H9 (cell line): ENCODE measurements at regions not wholly inside any gene's neighbourhood (a gene's known extent, or its start where the extent isn't known, plus 50 kb on each side); places are given as distances from the start of the nearest gene placed in this dataset.

Source experiments
- DNase-seq: peaks from one replicate; pipeline ENCODE4 v3.0.0-alpha.2; 2017
- H2AFZ ChIP-seq: one replicate; pipeline ENCODE4 v1.6.1; 2013; ENCODE audit warnings: mild to moderate bottlenecking, low read length, control low read depth, moderate library complexity
- H2AK5ac ChIP-seq: 2 replicates; pipeline ENCODE4 v1.6.1; 2013; ENCODE audit warnings: low read length, control low read depth, mixed read lengths; ENCODE audit not compliant: insufficient read length
- H2BK120ac ChIP-seq: one replicate; pipeline ENCODE4 v1.6.1; 2013; ENCODE audit warnings: low read depth, mild to moderate bottlenecking, low read length, control low read depth, inconsistent platforms; ENCODE audit not compliant: poor library complexity, severe bottlenecking
- H2BK12ac ChIP-seq: 2 replicates; pipeline ENCODE4 v1.6.1; 2013; ENCODE audit warnings: low read length, control low read depth, mixed read lengths, low read depth; ENCODE audit not compliant: insufficient read length
- H2BK15ac ChIP-seq: 2 replicates; pipeline ENCODE4 v1.6.1; 2013; ENCODE audit warnings: low read depth, low read length, control low read depth
- H2BK20ac ChIP-seq: one replicate; pipeline ENCODE4 v1.6.1; 2013; ENCODE audit warnings: low read depth, mild to moderate bottlenecking, low read length, control low read depth, inconsistent platforms; ENCODE audit not compliant: poor library complexity, severe bottlenecking
- H2BK5ac ChIP-seq: 2 replicates; pipeline ENCODE4 v1.6.1; 2013; ENCODE audit warnings: low read length, control low read depth, mixed read lengths; ENCODE audit not compliant: insufficient read length
- H3K14ac ChIP-seq: 2 replicates; pipeline ENCODE4 v1.6.1; 2013; ENCODE audit warnings: low read length, control low read depth; ENCODE audit not compliant: insufficient read depth
- H3K18ac ChIP-seq: 2 replicates; pipeline ENCODE4 v1.6.1; 2013; ENCODE audit warnings: low read depth, mild to moderate bottlenecking, mixed read lengths, low read length, control low read depth; ENCODE audit not compliant: insufficient read length
- H3K23ac ChIP-seq: 2 replicates; pipeline ENCODE4 v1.6.1; 2013; ENCODE audit warnings: low read length, control low read depth, mixed read lengths, low read depth; ENCODE audit not compliant: insufficient read length
- H3K23me2 ChIP-seq: 2 replicates; pipeline ENCODE4 v1.6.1; 2013; ENCODE audit warnings: low read depth, mild to moderate bottlenecking, mixed read lengths, low read length, control low read depth; ENCODE audit not compliant: insufficient read length, poor library complexity, severe bottlenecking
- H3K27ac ChIP-seq: 2 replicates; pipeline ENCODE4 v1.5.1; 2013; ENCODE audit warnings: low read length, control low read depth, mixed read lengths, low read depth; ENCODE audit not compliant: insufficient read length
- H3K27me3 ChIP-seq: 2 replicates; pipeline ENCODE4 v1.6.1; 2013; ENCODE audit warnings: low read length, control low read depth, inconsistent platforms; ENCODE audit not compliant: insufficient read depth
- H3K4ac ChIP-seq: 2 replicates; pipeline ENCODE4 v1.6.1; 2013; ENCODE audit warnings: low read depth, mild to moderate bottlenecking, control low read depth, inconsistent platforms, low read length, moderate library complexity
- H3K4me1 ChIP-seq: 2 replicates; pipeline ENCODE4 v1.6.1; 2013; ENCODE audit warnings: low read length, control low read depth, inconsistent platforms; ENCODE audit not compliant: insufficient read depth
- H3K4me2 ChIP-seq: 2 replicates; pipeline ENCODE4 v1.6.1; 2013; ENCODE audit warnings: low read length, control low read depth, mixed read lengths; ENCODE audit not compliant: insufficient read length, insufficient read depth
- H3K56ac ChIP-seq: 2 replicates; pipeline ENCODE4 v1.6.1; 2013; ENCODE audit warnings: low read depth, mild to moderate bottlenecking, mixed read lengths, low read length, control low read depth; ENCODE audit not compliant: insufficient read length
- H3K79me1 ChIP-seq: 2 replicates; pipeline ENCODE4 v1.6.1; 2013; ENCODE audit warnings: low read depth, mild to moderate bottlenecking, moderate library complexity, low read length, control low read depth, inconsistent platforms; ENCODE audit not compliant: insufficient read depth, poor library complexity, severe bottlenecking
- H3K79me2 ChIP-seq: 2 replicates; pipeline ENCODE4 v1.6.1; 2013; ENCODE audit warnings: low read length, control low read depth, inconsistent platforms; ENCODE audit not compliant: insufficient read depth
- H3K9ac ChIP-seq: 2 replicates; pipeline ENCODE4 v1.6.1; 2013; ENCODE audit warnings: low read length, control low read depth, mixed read lengths; ENCODE audit not compliant: insufficient read length; ENCODE audit errors: extremely low read depth
- H3K9me3 ChIP-seq: one replicate; pipeline ENCODE4 v1.6.1; 2013; ENCODE audit warnings: low read depth, low read length, inconsistent platforms; ENCODE audit not compliant: control insufficient read depth
- H3T11ph ChIP-seq: one replicate; pipeline ENCODE4 v1.6.1; 2013; ENCODE audit warnings: mild to moderate bottlenecking, low read length, control low read depth, inconsistent platforms
- H4K20me1 ChIP-seq: one replicate; pipeline ENCODE4 v1.6.1; 2013; ENCODE audit not compliant: control insufficient read depth, insufficient read length, insufficient read depth
- H4K5ac ChIP-seq: 2 replicates; pipeline ENCODE4 v1.6.1; 2013; ENCODE audit warnings: low read depth, mild to moderate bottlenecking, mixed read lengths, low read length, control low read depth; ENCODE audit not compliant: insufficient read length
- H4K8ac ChIP-seq: replicated peaks from 2 replicates; pipeline ENCODE4 v1.6.1; 2013; ENCODE audit warnings: low read length, control low read depth, mixed read lengths, low read depth; ENCODE audit not compliant: insufficient read length
- H4K91ac ChIP-seq: 2 replicates; pipeline ENCODE4 v1.6.1; 2013; ENCODE audit warnings: low read depth, mild to moderate bottlenecking, moderate library complexity, mixed read lengths, low read length, control low read depth; ENCODE audit not compliant: insufficient read length
- H3K27ac Mint-ChIP-seq, 3 experiments: 2 replicates in 2 of 3; 3 replicates in 1 of 3; pipeline ENCODE4 v1.8.0; 2020 to 2021; ENCODE audit warnings: mixed read lengths in 3 of 3, mild to moderate bottlenecking in 1 of 3, moderate library complexity in 1 of 3
- H3K27me3 Mint-ChIP-seq: 2 replicates; pipeline ENCODE4 v1.8.0; 2021; ENCODE audit warnings: low read depth, mild to moderate bottlenecking, moderate library complexity, mixed read lengths
- H3K36me3 Mint-ChIP-seq, 3 experiments: 2 replicates in 2 of 3; 3 replicates in 1 of 3; pipeline ENCODE4 v1.8.0; 2020 to 2021; ENCODE audit warnings: low read depth in 3 of 3, mixed read lengths in 3 of 3; ENCODE audit not compliant: insufficient read depth in 1 of 3
- H3K4me1 Mint-ChIP-seq, 2 experiments: 2 replicates each; pipeline ENCODE4 v1.8.0; 2020; ENCODE audit warnings: mixed read lengths in 2 of 2
- H3K4me3 Mint-ChIP-seq, 2 experiments: 2 replicates in 1 of 2; 3 replicates in 1 of 2; pipeline ENCODE4 v1.8.0; 2020 to 2021; ENCODE audit warnings: mild to moderate bottlenecking in 2 of 2, mixed read lengths in 2 of 2, moderate library complexity in 1 of 2
- H3K9me3 Mint-ChIP-seq, 2 experiments: 2 replicates in 1 of 2; 3 replicates in 1 of 2; pipeline ENCODE4 v1.8.0; 2020; ENCODE audit warnings: mild to moderate bottlenecking in 2 of 2, mixed read lengths in 2 of 2, moderate library complexity in 1 of 2
- CTCF ChIP-seq: fragments of 200-600 bp; sonication (generic); conservative IDR thresholded peaks from 3 replicates; pipeline ENCODE4 v1.8.0; 2021; ENCODE audit warnings: antibody characterized with exemption, mild to moderate bottlenecking
- WGBS: extraction: QIAGEN DNeasy Blood & Tissue Kit; methylation state at CpG from one replicate; pipeline ENCODE4 v1.1.7; 2013; ENCODE audit warnings: missing lambda C conversion rate, low lambda C conversion rate, mixed read lengths; ENCODE audit not compliant: insufficient read length; ENCODE audit errors: extremely low coverage; 5-methylcytosine and 5-hydroxymethylcytosine counted together

GRCh38 chr12:91320999-91321398 lies 138.4 kb upstream of the DCN start:
- H2AK5ac ChIP-seq = no peak overlapping the region
- H2BK12ac ChIP-seq = no peak overlapping the region
- H3K14ac ChIP-seq = no peak overlapping the region
- no peak overlapping the region for H3K23ac ChIP-seq
- H2BK20ac ChIP-seq = no peak overlapping the region
- no peaks in the 10 kb centered on the region for H3K79me1 ChIP-seq
- H3T11ph ChIP-seq = no peak overlapping the region
- H3K18ac ChIP-seq = no peak overlapping the region
- H3K4ac ChIP-seq = no peak overlapping the region
- H3K4me2 ChIP-seq = no peak overlapping the region
- H4K8ac ChIP-seq = no peak overlapping the region
- H3K27ac ChIP-seq = no peak overlapping the region
- WGBS = no CpG with 5 or more reads among the region's 6 CpGs
- Mint-ChIP-seq H3K4me1 (peaks cover 6 to 8% of the 10 kb centered on the region in 2 experiments), H3K36me3 (no peaks in the 10 kb centered on the region), H3K27me3 (no peaks in the 10 kb centered on the region), H3K27ac (no peak overlapping the region), H3K4me3 (no peak overlapping the region), H3K9me3 (peaks cover 0 to 3% of the 10 kb centered on the region in 2 experiments; a peak in 3 of 5 replicates)
- no peak overlapping the region for H2AFZ ChIP-seq
- H4K5ac ChIP-seq = no peak overlapping the region
- no peak for DNase-seq
- no peak overlapping the region for H2BK15ac ChIP-seq
- no peak overlapping the region for H2BK120ac ChIP-seq
- H3K9ac ChIP-seq = no peak overlapping the region
- H4K20me1 ChIP-seq = no peaks in the 10 kb centered on the region
- no peak overlapping the region for H3K56ac ChIP-seq
- no peak for TF ChIP-seq CTCF
- no peaks in the 10 kb centered on the region for H3K23me2 ChIP-seq
- peaks cover 7% of the 10 kb centered on the region; the same call in 1 of the 2 replicates for H3K4me1 ChIP-seq
- no peaks in the 10 kb centered on the region for H3K27me3 ChIP-seq
- no peak overlapping the region for H2BK5ac ChIP-seq
- H3K79me2 ChIP-seq = no peaks in the 10 kb centered on the region
- H4K91ac ChIP-seq = no peak overlapping the region
- no peaks in the 10 kb centered on the region for H3K9me3 ChIP-seq
